ENCODE measurements at regions not wholly inside any gene's neighbourhood (a gene's known extent, or its start where the extent isn't known, plus 50 kb on each side); places are given as distances from the start of the nearest gene placed in this dataset.

DNA sequence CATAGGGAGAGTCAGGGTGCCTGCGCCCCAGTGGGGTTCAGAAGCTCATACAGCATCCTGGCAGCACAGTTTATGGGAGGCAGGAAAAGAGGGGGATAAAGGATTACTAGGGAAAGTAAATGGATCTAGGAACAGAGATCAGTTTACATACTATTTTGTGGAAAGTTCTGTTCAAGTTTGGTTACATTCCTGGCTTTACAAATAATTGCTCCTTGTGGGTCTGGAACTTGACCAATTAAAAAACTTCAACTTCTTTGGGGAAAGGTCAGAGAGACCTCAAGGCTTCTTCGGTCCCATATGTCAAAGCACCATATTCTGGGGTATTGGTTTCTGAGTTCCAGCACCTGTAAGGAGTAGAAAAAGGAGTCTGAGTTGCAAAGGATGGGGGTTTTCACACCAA, 64.1 kb downstream of the ZDHHC19 start:
- peaks cover 4% of the 10 kb centered on the region for H3K4me1 Mint-ChIP-seq

DNA sequence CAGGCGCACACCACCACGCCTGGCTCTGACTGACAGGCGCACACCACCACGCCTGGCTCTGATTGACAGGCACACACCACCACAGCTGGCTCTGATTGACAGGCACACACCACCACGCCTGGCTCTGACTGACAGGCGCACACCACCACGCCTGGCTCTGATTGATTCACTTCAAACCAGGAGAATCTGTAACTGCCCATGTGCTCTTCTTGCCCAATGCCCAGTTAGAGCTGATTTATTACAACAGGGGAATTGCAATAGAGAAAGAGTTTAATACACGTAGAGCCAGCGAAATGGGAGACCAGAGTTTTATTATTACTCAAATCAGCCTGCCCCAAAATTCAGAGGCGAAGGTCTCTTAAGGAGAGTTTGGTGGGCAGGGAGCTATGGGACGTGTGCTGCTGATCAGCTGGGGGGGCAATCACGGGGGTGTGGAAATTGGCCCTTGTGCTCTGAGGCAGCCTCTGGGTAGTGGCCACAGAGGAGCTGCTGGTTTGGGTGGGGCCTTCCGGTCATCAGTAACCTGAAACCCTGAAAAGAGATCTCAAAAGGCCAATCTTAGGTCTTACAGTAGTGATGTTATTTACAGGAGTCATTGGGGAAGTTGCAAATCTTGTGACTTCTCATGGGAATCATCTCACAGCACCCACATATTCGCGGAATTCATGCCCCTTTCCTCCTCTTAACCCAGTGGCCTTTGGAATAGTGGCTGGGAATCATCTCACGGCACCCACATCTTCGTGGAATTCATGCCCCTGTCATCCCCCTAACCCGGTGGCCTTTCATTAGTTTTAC, 63.8 kb upstream of the TFRC start:
- no peak overlapping the region for H3K4me3 Mint-ChIP-seq
- Histone ChIP-seq H3K27me3 (ENCODE audit: control insufficient read depth, insufficient read depth, low read length, poor library complexity, severe bottlenecking) (no peaks in the 10 kb centered on the region), H3K9me3 (ENCODE audit: control insufficient read depth, low read length) (peaks cover 5% of the 10 kb centered on the region), H3K4me1 (ENCODE audit: control insufficient read depth, insufficient read depth, low read length) (no peaks in the 10 kb centered on the region), H3K4me3 (ENCODE audit: low read length) (no peak overlapping the region), H3K36me3 (ENCODE audit: control insufficient read depth, insufficient read depth, low read length) (no peaks in the 10 kb centered on the region), H3K27ac (ENCODE audit: low read depth, low read length) (no peak overlapping the region), H3K9ac (ENCODE audit: extremely low read depth, low read length, poor library complexity, severe bottlenecking) (no peak overlapping the region)
- peaks cover 28% of the 10 kb centered on the region for H3K9me3 Mint-ChIP-seq
- no peak for DNase-seq
- peaks cover 4% of the 10 kb centered on the region for H3K4me1 Mint-ChIP-seq
- 90 to 95% methylated on average over 7 to 15 of the region's 18 CpGs for WGBS, 2 experiments (ENCODE audit: insufficient coverage in 1 of 2, insufficient read length in 1 of 2)
- H3K27ac Mint-ChIP-seq = no peak overlapping the region
- peaks cover 8% of the 10 kb centered on the region for H3K27me3 Mint-ChIP-seq (ENCODE audit: insufficient read depth)
- H3K36me3 Mint-ChIP-seq (ENCODE audit: low read depth) = no peaks in the 10 kb centered on the region
- TF ChIP-seq, protein P1, sequence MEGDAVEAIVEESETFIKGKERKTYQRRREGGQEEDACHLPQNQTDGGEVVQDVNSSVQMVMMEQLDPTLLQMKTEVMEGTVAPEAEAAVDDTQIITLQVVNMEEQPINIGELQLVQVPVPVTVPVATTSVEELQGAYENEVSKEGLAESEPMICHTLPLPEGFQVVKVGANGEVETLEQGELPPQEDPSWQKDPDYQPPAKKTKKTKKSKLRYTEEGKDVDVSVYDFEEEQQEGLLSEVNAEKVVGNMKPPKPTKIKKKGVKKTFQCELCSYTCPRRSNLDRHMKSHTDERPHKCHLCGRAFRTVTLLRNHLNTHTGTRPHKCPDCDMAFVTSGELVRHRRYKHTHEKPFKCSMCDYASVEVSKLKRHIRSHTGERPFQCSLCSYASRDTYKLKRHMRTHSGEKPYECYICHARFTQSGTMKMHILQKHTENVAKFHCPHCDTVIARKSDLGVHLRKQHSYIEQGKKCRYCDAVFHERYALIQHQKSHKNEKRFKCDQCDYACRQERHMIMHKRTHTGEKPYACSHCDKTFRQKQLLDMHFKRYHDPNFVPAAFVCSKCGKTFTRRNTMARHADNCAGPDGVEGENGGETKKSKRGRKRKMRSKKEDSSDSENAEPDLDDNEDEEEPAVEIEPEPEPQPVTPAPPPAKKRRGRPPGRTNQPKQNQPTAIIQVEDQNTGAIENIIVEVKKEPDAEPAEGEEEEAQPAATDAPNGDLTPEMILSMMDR (conservative IDR thresholded peaks at IDR 0.05) = no peak

More for the DNA sequence above, 64.1 kb downstream of the ZDHHC19 start:
- Mint-ChIP-seq H3K36me3 (ENCODE audit: low read depth) (no peaks in the 10 kb centered on the region), H3K27me3 (ENCODE audit: insufficient read depth) (peaks cover 9% of the 10 kb centered on the region), H3K27ac (no peak overlapping the region), H3K9me3 (peaks cover 31% of the 10 kb centered on the region), H3K4me3 (no peak overlapping the region)
- H3K4me3 ChIP-seq (ENCODE audit: low read length) = no peak overlapping the region
- no peaks in the 10 kb centered on the region for H3K27me3 ChIP-seq (ENCODE audit: control insufficient read depth, insufficient read depth, low read length, poor library complexity, severe bottlenecking)
- H3K27ac ChIP-seq (ENCODE audit: low read depth, low read length) = no peak overlapping the region
- no peak for DNase-seq
- no peaks in the 10 kb centered on the region for H3K4me1 ChIP-seq (ENCODE audit: control insufficient read depth, insufficient read depth, low read length)
- 80 to 96% methylated on average over 1 to 2 of the region's 2 CpGs for WGBS, 2 experiments (ENCODE audit: insufficient coverage in 1 of 2, insufficient read length in 1 of 2)
- no peak overlapping the region for H3K9ac ChIP-seq (ENCODE audit: extremely low read depth, low read length, poor library complexity, severe bottlenecking)
- no peaks in the 10 kb centered on the region for H3K36me3 ChIP-seq (ENCODE audit: control insufficient read depth, insufficient read depth, low read length)
- TF ChIP-seq, protein P1 (conservative IDR thresholded peaks at IDR 0.05) = no peak
- H3K9me3 ChIP-seq (ENCODE audit: control insufficient read depth, low read length) = peaks cover 5% of the 10 kb centered on the region

DNA sequence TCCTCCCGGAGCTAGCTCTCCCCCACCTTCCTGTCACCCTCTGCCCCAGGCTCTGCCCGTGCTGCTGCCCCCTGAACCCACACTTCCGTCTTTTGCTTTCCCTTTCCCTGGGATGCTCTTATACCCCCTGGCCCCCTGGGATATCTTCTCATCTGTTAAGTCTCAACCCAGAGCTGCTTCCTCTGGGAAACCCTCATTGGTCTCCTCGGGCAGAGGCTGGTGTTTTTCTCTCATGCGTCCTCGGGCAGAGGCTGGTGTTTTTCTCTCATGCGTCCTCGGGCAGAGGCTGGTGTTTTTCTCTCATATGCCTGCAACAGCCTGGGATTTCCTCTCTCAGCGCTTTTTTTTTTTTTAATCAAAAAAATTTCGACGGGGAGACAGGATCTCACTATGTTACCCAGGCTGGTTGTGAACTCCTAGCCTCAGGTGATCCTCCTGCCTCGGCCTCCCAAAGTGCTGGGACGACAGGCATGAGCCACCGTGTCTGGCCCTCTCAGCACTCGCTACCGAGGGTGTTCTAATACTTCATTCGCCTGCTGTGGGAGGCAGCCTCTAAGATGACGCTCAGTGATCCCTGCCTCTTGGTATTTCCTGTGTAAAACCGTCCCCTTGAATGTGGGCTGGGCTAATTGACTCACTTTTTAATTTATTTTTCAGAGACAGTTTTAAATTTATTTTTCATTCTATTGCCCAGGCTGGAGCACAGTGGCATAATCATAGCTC, 62.7 kb upstream of the TFRC start:
- Histone ChIP-seq H3K27ac (ENCODE audit: low read depth, low read length) (no peak overlapping the region), H3K36me3 (ENCODE audit: control insufficient read depth, insufficient read depth, low read length) (no peaks in the 10 kb centered on the region), H3K4me3 (ENCODE audit: low read length) (no peak overlapping the region), H3K27me3 (ENCODE audit: control insufficient read depth, insufficient read depth, low read length, poor library complexity, severe bottlenecking) (no peaks in the 10 kb centered on the region), H3K9me3 (ENCODE audit: control insufficient read depth, low read length) (no peaks in the 10 kb centered on the region), H3K9ac (ENCODE audit: extremely low read depth, low read length, poor library complexity, severe bottlenecking) (no peak overlapping the region), H3K4me1 (ENCODE audit: control insufficient read depth, insufficient read depth, low read length) (no peaks in the 10 kb centered on the region)
- peaks cover 20% of the 10 kb centered on the region for H3K9me3 Mint-ChIP-seq
- 93 to 98% methylated on average over 12 to 19 of the region's 19 CpGs for WGBS, 2 experiments (ENCODE audit: insufficient coverage in 1 of 2, insufficient read length in 1 of 2)
- peaks cover 8% of the 10 kb centered on the region for H3K27me3 Mint-ChIP-seq (ENCODE audit: insufficient read depth)
- no peak overlapping the region for H3K4me3 Mint-ChIP-seq
- H3K27ac Mint-ChIP-seq = no peak overlapping the region
- DNase-seq = no peak
- peaks cover 4% of the 10 kb centered on the region for H3K4me1 Mint-ChIP-seq
- no peaks in the 10 kb centered on the region for H3K36me3 Mint-ChIP-seq (ENCODE audit: low read depth)
- TF ChIP-seq, protein P1 (conservative IDR thresholded peaks at IDR 0.05) = no peak
